GM19395 (cell line): ENCODE measurements at regions not wholly inside any gene's neighbourhood (a gene's known extent, or its start where the extent isn't known, plus 50 kb on each side); places are given as distances from the start of the nearest gene placed in this dataset.
"Not testable (repeated sequence)": the region's sequence is repeated elsewhere in the genome, so short reads cannot be mapped to it uniquely, and the experiment has no call there.

Source experiments
- ATAC-seq: cut with Tn5 transposase; IDR thresholded peaks from one replicate; pipeline ENCODE4 v1.9.1; 2021; ENCODE audit warnings: mild to moderate bottlenecking, moderate library complexity; ENCODE audit not compliant: unreplicated experiment

- no peak for ATAC-seq
These were observed 1469.5 kb upstream of the CELF2 start for GRCh38 chr10:9547936-9548904.

DNA sequence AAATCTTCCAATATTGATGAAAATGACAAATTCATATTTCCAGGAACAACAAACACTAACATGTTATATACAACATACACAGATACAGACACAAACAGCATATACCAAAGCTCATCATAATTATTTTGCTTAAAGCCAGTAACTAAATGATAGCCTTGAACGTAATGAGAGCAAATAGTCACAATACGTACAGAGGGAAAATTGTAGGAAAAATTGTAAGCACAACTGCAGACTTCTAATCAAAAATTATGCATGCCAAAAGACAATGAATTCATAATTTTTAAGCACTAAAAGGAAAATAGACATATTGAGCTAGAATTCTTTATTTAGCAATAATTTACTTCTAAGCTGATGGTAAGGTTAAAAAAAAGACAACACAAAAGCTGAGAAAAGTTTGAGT is 1466.9 kb upstream of the CELF2 start:
- ATAC-seq: no peak

DNA sequence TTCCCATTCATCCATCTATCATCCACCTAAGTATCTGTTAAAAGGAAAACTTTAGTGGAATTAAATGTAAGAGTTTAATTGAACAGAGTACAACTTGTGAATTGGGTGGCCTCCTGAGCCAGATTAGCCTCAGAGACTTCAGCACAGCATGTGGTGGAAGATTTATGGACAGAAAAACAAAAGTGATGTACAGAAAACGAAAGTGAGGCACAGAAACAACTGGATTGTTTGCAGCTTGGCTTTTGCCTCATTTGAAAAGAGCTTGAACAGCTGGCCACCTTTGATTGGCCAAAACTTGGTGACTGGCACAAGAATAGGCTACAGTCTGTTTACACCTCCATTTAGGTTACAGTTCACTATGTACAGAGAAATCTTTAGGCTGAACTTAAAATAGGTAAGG is 1463.4 kb upstream of the CELF2 start:
- no peak for ATAC-seq

DNA sequence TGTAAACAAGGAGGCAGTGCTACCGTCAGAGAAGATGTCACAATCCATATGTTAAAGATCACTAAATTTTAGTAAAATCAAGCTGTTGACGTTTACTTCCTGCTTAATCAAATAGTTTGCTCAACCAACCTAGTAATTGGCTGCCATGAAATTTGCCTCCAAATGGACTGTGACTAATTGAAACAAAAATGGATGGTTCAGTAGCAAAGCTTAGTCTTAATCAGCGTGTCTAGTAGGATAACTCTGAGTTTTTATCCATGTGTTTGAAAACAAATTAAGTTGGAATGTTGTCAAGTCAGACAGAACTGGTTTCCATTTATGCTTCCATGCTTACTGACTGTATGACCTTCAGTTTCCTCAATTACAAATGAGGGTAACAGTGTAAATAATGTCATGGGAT is 1456.7 kb upstream of the CELF2 start:
- ATAC-seq: no peak

DNA sequence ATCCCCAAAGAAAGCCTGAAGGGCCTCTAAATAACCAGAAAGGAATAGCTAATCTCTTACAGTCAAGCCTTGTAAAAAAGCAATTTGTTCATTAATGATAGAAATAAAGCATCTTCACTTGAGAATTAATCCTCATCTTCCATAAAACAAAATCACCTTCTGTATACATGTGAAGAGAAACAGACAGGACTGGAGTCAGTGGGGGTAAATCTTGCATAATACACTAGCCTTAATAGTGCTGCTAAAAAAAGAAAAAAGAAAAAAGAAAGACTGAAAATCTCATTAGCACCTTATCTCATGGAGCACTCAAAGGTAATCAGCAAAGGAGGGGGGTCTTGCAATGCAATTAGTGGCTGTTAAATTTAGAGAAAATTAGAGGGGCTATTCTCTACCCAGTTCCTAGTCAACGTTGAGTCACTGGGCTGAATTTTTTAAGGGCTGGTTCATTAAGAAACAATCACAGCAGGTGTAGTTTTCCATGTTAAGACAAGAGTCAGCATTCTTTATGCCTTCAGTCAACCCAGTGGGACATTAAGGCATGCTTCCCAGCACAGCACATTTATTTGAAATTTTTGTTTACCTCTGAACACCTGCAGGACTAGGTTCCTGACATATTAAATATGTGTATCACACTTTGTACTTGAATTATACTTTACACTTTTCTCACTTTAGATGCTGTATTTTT is 1455.7 kb upstream of the CELF2 start:
- no peak for ATAC-seq

DNA sequence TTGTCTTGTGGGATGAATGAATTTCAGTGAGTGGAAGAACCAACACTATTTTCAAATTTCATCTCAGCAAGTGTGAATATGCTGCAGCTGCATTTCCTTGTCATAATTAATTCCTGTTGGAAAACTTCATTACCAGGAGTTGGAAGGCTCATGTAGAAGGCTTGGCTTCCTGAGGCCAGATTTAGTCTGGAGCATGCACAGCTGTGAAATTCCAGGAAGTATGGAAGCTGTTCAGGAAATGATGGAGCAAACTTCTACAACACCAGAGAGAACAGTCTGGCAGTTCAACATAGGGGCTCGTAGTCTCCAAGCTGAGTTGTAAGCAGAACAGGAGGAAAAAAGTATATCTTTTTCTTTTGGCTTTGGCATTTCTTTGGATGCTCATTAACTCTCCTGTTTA is 1439.9 kb upstream of the CELF2 start:
- ATAC-seq: no peak

DNA sequence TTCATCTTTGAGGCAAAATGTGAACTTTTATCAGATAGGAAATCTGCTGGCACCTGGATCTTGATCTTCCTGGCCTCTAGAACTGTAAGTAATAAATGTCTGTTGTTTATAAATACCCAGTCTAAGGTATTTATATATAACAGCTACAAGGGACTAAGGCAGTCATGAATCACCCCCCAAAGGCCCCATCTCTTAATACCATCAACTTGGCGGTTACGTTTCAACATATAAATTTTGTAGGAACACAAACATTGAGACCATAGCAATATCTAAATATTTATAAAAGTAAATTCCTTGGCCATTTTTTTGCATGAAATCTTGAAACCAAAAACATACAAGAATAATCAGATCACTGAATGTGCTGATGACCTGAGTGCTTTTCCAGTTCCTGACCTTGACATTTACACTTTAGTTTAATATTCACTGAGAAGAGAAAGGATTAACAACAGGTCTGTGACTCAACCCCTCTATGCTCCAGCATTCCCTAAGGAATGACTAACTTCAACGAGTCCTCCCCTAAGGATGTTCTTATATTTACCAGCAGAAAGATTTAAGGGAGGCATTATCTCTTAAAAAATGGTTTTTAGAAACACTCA is 1438.5 kb upstream of the CELF2 start:
- ATAC-seq: no peak

DNA sequence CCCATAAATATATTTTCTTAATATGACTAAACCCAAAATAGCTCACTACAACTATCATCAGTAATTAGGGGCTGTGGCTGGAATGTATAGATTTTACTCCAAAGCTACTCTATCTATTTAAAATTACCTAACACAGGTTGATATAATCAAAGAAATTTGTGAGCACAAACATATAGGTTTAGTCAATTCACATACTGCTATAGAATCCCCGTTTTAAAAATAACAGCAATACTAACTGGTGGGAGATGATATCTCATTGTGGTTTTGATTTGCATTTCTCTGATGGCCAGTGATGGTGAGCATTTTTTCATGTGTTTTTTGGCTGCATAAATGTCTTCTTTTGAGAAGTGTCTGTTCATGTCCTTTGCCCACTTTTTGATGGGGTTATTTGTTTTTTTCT is 1434.9 kb upstream of the CELF2 start:
- not testable (repeated sequence) for ATAC-seq

GRCh38 chr10:9596368-9596920 is 1421.2 kb upstream of the CELF2 start:
- ATAC-seq: no peak

GRCh38 chr10:9602998-9603397 is 1414.7 kb upstream of the CELF2 start:
- no peak for ATAC-seq

DNA sequence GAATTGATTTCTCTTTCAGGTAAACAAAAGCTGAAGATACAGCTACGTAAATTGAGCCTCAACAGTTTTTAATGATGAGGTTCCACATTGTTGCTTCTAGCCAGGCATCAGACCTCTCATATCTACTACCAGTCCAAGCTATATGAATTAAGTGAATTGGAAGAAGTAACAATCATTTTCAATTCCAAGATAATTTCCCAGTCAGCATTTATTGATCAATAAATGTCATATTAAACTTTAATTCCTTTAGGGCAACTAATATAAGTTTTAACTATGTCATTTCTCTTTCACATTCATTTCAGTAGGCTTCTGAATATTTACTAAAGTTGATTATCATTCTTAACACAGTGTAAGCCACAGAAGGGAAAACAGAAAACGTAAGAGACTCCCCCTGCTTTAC is 1413.7 kb upstream of the CELF2 start:
- ATAC-seq: no peak

GRCh38 chr10:9605231-9605630 is 1412.4 kb upstream of the CELF2 start:
- no peak for ATAC-seq

GRCh38 chr10:9608602-9609001 is 1409.1 kb upstream of the CELF2 start:
- no peak for ATAC-seq

- peak; percentile 88 for ATAC-seq
These were observed 1404.2 kb upstream of the CELF2 start for GRCh38 chr10:9613338-9614075.

DNA sequence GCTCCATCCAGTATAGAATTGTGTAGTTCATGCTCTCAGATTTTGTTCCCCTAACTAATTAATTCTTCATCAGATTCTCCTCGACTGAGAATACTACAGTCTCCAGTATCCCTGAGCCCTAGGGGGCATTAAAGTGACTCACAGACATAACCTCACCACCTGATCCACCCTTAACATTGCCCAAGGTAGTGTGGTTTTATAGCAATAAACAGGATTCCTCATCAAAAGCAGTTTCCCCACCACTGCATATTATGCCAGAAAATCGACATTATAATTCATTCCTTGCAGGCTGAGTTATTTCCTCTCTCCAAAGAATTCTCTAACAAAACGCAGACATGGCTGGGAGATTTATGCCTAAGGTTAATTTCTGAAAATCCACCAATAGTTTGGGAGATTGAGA is 1402.5 kb upstream of the CELF2 start:
- ATAC-seq: no peak

GRCh38 chr10:9621216-9621615 is 1396.5 kb upstream of the CELF2 start:
- ATAC-seq: no peak

DNA sequence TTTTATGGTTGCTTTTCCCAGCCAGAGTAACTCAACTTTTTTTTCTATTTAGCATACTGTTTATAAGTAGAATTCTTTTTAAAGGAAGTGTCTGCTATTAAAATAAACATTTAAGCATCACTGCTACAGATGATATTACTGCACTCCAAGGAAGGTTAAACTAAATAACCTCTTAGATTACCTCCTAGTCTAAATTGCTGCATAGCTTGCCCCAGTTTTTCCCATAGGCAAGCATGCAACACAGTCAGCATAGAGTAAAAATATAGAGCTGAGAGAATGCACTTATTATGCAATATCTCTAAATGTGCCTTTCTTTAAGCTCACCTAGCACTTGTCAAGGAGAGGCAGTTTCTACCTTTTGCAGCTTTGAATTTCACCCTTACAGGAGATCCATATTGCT is 1392.4 kb upstream of the CELF2 start:
- ATAC-seq: no peak

- no peak for ATAC-seq
These were observed 1383.2 kb upstream of the CELF2 start for GRCh38 chr10:9634466-9634865.

DNA sequence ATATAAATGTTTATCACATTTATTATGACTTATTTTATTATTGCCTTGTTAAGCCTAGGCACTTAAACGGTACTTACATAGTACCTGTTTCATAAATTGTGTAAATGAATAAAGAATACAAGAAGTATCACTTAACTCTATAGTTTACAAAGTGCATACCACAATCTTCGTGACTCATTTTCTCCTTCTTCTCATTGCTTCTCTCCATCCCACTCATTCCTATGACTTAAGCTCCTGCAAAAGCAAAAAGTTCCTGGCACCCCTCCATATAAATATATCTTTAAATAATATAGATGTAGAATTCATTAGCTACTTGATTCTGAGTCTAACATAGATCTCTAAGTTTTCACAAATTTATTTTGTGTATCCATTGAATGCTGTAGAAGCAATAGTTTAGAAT is 1382.0 kb upstream of the CELF2 start:
- no peak for ATAC-seq

DNA sequence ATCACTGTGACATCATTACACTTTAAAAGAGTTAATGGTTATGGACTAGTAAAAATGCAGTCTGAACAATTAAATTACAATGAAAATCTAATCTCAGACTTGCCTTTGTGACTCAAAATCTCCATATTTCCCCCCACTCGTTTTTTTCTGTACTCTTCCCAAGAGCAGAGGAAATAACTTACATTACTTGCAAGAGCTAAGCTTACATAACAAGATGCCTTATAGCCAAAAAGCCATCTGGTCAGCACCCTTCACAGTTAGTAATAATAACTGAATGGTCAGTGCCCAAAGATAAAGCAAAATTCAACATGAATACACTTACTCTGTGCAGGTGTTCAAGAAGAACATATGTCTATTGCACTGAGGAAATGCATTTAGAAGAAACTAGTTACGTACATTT is 1381.5 kb upstream of the CELF2 start:
- ATAC-seq: no peak

GRCh38 chr10:9643782-9644181 is 1373.9 kb upstream of the CELF2 start:
- ATAC-seq: no peak
